ENCODE measurements at regions not wholly inside any gene's neighbourhood (a gene's known extent, or its start where the extent isn't known, plus 50 kb on each side); places are given as distances from the start of the nearest gene placed in this dataset.

DNA sequence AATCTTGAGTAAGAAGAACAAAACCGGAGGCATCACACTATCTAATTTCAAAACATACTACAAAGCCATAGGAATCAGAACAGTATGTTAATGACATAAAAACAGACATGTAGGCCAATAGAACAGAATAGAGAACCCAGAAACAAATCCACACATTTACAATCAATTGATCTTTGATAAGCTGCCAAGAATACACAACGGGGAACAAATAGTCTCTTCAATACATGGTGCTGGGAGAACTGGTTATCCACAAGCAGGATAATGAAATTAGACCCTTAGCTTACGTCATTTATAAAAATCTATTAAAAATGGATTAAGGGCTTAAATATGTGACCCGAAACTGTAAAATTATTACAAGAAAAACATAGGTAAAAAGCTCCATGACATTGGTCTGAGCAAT, 417.7 kb downstream of the INSC start:
- no peaks in the 10 kb centered on the region for H3K27me3 ChIP-seq (ENCODE audit: control insufficient read depth, insufficient read depth, low read length)
- in situ Hi-C loops (cut with HindIII; ENCODE audit: low pct_unique_long_range_greater_than_20kb, low sequenced_read_pairs) (no loop called here), intact Hi-C loops (cut with micrococcal nuclease; ENCODE audit: unreplicated experiment) (no loop called here)
- CTCF ChIA-PET, result no interaction called here
- H3K9me3 ChIP-seq (ENCODE audit: control insufficient read depth, insufficient read depth, low read depth, low read length), result no peaks in the 10 kb centered on the region
- BruUV-seq (replicated peaks), result no TSS peak
- ATAC-seq, result no peak
- no peaks in the 10 kb centered on the region for H3K4me1 ChIP-seq (ENCODE audit: control insufficient read depth, insufficient read depth, low read length)
- no peak overlapping the region for H3K4me3 ChIP-seq (ENCODE audit: low read depth in 2 of 2, low read length in 2 of 2)
- POLR2A ChIA-PET, result no interaction called here
- DNase-seq (ENCODE audit: low read depth, low spot score), result no peak
- H3K36me3 ChIP-seq (ENCODE audit: control insufficient read depth, insufficient read depth, low read length), result no peaks in the 10 kb centered on the region
- H3K27ac ChIP-seq (ENCODE audit: low read length), result no peak overlapping the region
- TF ChIP-seq TCF7L2 (IDR thresholded peaks at IDR 0.05; ENCODE audit: low read depth, low read length) (no peak), REST (IDR thresholded peaks at IDR 0.05; ENCODE audit: insufficient read depth in 1 of 2, low read depth in 2 of 2, low read length in 1 of 2) (no peak), SIN3A (IDR thresholded peaks at IDR 0.05; ENCODE audit: borderline replicate concordance, insufficient read depth, low read depth, low read length) (no peak), POLR2AphosphoS5 (IDR thresholded peaks at IDR 0.05; ENCODE audit: low read depth, low read length) (no peak)
- TF ChIP-seq, protein P1, sequence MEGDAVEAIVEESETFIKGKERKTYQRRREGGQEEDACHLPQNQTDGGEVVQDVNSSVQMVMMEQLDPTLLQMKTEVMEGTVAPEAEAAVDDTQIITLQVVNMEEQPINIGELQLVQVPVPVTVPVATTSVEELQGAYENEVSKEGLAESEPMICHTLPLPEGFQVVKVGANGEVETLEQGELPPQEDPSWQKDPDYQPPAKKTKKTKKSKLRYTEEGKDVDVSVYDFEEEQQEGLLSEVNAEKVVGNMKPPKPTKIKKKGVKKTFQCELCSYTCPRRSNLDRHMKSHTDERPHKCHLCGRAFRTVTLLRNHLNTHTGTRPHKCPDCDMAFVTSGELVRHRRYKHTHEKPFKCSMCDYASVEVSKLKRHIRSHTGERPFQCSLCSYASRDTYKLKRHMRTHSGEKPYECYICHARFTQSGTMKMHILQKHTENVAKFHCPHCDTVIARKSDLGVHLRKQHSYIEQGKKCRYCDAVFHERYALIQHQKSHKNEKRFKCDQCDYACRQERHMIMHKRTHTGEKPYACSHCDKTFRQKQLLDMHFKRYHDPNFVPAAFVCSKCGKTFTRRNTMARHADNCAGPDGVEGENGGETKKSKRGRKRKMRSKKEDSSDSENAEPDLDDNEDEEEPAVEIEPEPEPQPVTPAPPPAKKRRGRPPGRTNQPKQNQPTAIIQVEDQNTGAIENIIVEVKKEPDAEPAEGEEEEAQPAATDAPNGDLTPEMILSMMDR (IDR thresholded peaks at IDR 0.05), result no peak

GRCh38 chr11:15534266-15534665, 419.5 kb downstream of the INSC start:
- DNase-seq (ENCODE audit: low read depth, low spot score) (no peak), ATAC-seq (no peak)
- Histone ChIP-seq H3K4me1 (ENCODE audit: control insufficient read depth, insufficient read depth, low read length) (no peaks in the 10 kb centered on the region), H3K9me3 (ENCODE audit: control insufficient read depth, insufficient read depth, low read depth, low read length) (no peaks in the 10 kb centered on the region), H3K4me3 (ENCODE audit: low read depth in 2 of 2, low read length in 2 of 2) (no peak overlapping the region), H3K27me3 (ENCODE audit: control insufficient read depth, insufficient read depth, low read length) (no peaks in the 10 kb centered on the region), H3K36me3 (ENCODE audit: control insufficient read depth, insufficient read depth, low read length) (no peaks in the 10 kb centered on the region), H3K27ac (ENCODE audit: low read length) (no peak overlapping the region)
- no TSS peak for BruUV-seq (replicated peaks)
- in situ Hi-C loops (cut with HindIII; ENCODE audit: low pct_unique_long_range_greater_than_20kb, low sequenced_read_pairs), result no loop called here
- ChIA-PET POLR2A (no interaction called here), CTCF (no interaction called here)
- TF ChIP-seq POLR2AphosphoS5 (IDR thresholded peaks at IDR 0.05; ENCODE audit: low read depth, low read length) (no peak), TCF7L2 (IDR thresholded peaks at IDR 0.05; ENCODE audit: low read depth, low read length) (no peak), REST (IDR thresholded peaks at IDR 0.05; ENCODE audit: insufficient read depth in 1 of 2, low read depth in 2 of 2, low read length in 1 of 2) (no peak), SIN3A (IDR thresholded peaks at IDR 0.05; ENCODE audit: borderline replicate concordance, insufficient read depth, low read depth, low read length) (no peak)
- TF ChIP-seq, protein P1 (IDR thresholded peaks at IDR 0.05), result no peak
- intact Hi-C loops (cut with micrococcal nuclease; ENCODE audit: unreplicated experiment), result no loop called here

Data from Panc1 (cell line).